ENCODE measurements at regions not wholly inside any gene's neighbourhood (a gene's known extent, or its start where the extent isn't known, plus 50 kb on each side); places are given as distances from the start of the nearest gene placed in this dataset.

DNA sequence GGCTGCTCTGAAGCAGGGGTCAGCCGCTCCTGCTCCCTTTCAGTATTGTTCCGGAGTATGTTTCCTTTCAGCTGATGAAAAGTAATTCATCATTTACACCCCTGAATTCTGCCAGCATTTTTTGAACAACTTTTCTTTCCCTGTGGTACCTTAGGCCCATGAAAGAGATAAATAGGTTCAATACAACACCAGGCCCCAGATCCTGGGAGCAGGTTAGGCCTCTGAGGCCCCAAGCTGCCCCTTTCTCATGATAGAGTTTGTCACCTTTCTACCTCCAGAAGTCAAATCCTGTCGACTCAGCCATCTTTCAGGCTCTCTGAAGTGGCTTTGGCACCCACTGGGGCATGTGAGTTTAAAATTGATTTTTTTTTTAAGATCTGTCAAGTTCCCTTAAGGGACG is 1415.1 kb upstream of the ZEB2 start:
- in situ Hi-C loops (cut with HindIII; ENCODE audit: low pct_unique_long_range_greater_than_20kb, low sequenced_read_pairs): no loop called here
- CTCF ChIA-PET: no interaction called here
- ATAC-seq (no peak), DNase-seq (ENCODE audit: low read depth, low spot score) (no peak)
- intact Hi-C loops (cut with micrococcal nuclease; ENCODE audit: unreplicated experiment): no loop called here
- no peaks in the 10 kb centered on the region for H3K27me3 ChIP-seq (ENCODE audit: control insufficient read depth, insufficient read depth, low read length)
- no peak overlapping the region for H3K27ac ChIP-seq (ENCODE audit: low read length)
- H3K4me1 ChIP-seq (ENCODE audit: control insufficient read depth, insufficient read depth, low read length): no peaks in the 10 kb centered on the region
- no peak overlapping the region for H3K4me3 ChIP-seq (ENCODE audit: low read depth in 2 of 2, low read length in 2 of 2)
- no peaks in the 10 kb centered on the region for H3K9me3 ChIP-seq (ENCODE audit: control insufficient read depth, insufficient read depth, low read depth, low read length)
- BruUV-seq (replicated peaks): no TSS peak
- TF ChIP-seq, protein P1, sequence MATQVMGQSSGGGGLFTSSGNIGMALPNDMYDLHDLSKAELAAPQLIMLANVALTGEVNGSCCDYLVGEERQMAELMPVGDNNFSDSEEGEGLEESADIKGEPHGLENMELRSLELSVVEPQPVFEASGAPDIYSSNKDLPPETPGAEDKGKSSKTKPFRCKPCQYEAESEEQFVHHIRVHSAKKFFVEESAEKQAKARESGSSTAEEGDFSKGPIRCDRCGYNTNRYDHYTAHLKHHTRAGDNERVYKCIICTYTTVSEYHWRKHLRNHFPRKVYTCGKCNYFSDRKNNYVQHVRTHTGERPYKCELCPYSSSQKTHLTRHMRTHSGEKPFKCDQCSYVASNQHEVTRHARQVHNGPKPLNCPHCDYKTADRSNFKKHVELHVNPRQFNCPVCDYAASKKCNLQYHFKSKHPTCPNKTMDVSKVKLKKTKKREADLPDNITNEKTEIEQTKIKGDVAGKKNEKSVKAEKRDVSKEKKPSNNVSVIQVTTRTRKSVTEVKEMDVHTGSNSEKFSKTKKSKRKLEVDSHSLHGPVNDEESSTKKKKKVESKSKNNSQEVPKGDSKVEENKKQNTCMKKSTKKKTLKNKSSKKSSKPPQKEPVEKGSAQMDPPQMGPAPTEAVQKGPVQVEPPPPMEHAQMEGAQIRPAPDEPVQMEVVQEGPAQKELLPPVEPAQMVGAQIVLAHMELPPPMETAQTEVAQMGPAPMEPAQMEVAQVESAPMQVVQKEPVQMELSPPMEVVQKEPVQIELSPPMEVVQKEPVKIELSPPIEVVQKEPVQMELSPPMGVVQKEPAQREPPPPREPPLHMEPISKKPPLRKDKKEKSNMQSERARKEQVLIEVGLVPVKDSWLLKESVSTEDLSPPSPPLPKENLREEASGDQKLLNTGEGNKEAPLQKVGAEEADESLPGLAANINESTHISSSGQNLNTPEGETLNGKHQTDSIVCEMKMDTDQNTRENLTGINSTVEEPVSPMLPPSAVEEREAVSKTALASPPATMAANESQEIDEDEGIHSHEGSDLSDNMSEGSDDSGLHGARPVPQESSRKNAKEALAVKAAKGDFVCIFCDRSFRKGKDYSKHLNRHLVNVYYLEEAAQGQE (IDR thresholded peaks at IDR 0.05; ENCODE audit: insufficient read depth in 1 of 2, low read depth in 2 of 2, low read length in 1 of 2): no peak
- TF ChIP-seq, protein P2, sequence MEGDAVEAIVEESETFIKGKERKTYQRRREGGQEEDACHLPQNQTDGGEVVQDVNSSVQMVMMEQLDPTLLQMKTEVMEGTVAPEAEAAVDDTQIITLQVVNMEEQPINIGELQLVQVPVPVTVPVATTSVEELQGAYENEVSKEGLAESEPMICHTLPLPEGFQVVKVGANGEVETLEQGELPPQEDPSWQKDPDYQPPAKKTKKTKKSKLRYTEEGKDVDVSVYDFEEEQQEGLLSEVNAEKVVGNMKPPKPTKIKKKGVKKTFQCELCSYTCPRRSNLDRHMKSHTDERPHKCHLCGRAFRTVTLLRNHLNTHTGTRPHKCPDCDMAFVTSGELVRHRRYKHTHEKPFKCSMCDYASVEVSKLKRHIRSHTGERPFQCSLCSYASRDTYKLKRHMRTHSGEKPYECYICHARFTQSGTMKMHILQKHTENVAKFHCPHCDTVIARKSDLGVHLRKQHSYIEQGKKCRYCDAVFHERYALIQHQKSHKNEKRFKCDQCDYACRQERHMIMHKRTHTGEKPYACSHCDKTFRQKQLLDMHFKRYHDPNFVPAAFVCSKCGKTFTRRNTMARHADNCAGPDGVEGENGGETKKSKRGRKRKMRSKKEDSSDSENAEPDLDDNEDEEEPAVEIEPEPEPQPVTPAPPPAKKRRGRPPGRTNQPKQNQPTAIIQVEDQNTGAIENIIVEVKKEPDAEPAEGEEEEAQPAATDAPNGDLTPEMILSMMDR (IDR thresholded peaks at IDR 0.05): no peak
- TF ChIP-seq TCF7L2 (IDR thresholded peaks at IDR 0.05; ENCODE audit: low read depth, low read length): no peak
- POLR2A ChIA-PET: no interaction called here
- no peaks in the 10 kb centered on the region for H3K36me3 ChIP-seq (ENCODE audit: control insufficient read depth, insufficient read depth, low read length)

DNA sequence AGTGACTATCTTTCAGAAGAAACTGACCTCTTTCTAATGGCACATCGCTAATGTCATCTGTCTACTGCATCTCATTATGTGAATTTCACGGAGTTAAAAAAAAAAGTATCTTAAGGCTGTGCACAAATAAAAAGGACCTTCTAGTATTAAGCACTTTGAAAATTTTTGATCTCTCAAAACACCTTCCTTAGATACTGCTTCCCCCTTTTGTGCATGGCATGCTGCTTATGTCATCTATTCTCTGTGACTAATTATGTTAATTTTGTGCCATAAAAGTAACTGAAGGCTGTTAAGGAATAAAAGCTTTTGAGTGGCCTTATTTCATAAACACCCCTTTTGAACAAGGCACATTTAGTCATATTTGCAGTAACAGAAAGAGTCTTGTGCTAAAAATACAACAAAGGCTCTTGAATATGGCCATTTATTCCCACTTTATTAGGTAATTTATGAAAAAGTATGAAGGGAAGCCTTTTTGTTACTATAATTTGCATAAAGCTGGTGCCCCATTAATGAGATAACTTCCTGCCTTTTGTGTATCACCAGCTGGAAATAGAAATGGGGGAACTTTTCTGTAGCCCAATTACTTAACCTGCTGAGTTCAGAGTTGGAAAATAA is 1412.0 kb upstream of the ZEB2 start:
- CTCF ChIA-PET: no interaction called here
- BruUV-seq (replicated peaks): no TSS peak
- H3K36me3 ChIP-seq (ENCODE audit: control insufficient read depth, insufficient read depth, low read length): no peaks in the 10 kb centered on the region

More for the DNA sequence above, 1412.0 kb upstream of the ZEB2 start:
- Histone ChIP-seq H3K27me3 (ENCODE audit: control insufficient read depth, insufficient read depth, low read length) (no peaks in the 10 kb centered on the region), H3K4me1 (ENCODE audit: control insufficient read depth, insufficient read depth, low read length) (no peaks in the 10 kb centered on the region), H3K27ac (ENCODE audit: low read length) (no peak overlapping the region), H3K9me3 (ENCODE audit: control insufficient read depth, insufficient read depth, low read depth, low read length) (no peaks in the 10 kb centered on the region; the same call in 1 of the 2 replicates), H3K4me3 (ENCODE audit: low read depth in 2 of 2, low read length in 2 of 2) (no peak overlapping the region)
- DNase-seq (ENCODE audit: low read depth, low spot score): no peak
- TF ChIP-seq, protein P1 (IDR thresholded peaks at IDR 0.05; ENCODE audit: insufficient read depth in 1 of 2, low read depth in 2 of 2, low read length in 1 of 2): no peak
- TF ChIP-seq TCF7L2 (IDR thresholded peaks at IDR 0.05; ENCODE audit: low read depth, low read length) (no peak), POLR2AphosphoS5 (IDR thresholded peaks at IDR 0.05; ENCODE audit: low read depth, low read length) (no peak), SIN3A (IDR thresholded peaks at IDR 0.05; ENCODE audit: borderline replicate concordance, insufficient read depth, low read depth, low read length) (no peak)
- TF ChIP-seq, protein P2 (IDR thresholded peaks at IDR 0.05): no peak
- in situ Hi-C loops (cut with HindIII; ENCODE audit: low pct_unique_long_range_greater_than_20kb, low sequenced_read_pairs) (no loop called here), intact Hi-C loops (cut with micrococcal nuclease; ENCODE audit: unreplicated experiment) (no loop called here)
- ATAC-seq: no peak
- POLR2A ChIA-PET: no interaction called here
